Fibroblast of the aortic adventitia (primary cell): ENCODE measurements at regions not wholly inside any gene's neighbourhood (a gene's known extent, or its start where the extent isn't known, plus 50 kb on each side); places are given as distances from the start of the nearest gene placed in this dataset.
A peak's percentile ranks its signal among the peaks of the same experiment; 100 is the strongest.

ENCODE experiments used
- DNase-seq: peaks from one replicate; pipeline ENCODE4 v3.0.0-alpha.2; 2010; ENCODE audit warnings: low read depth
- H3K4me3 ChIP-seq: 2 replicates; pipeline ENCODE4 v1.5.1; 2011; ENCODE audit warnings: low read depth, mild to moderate bottlenecking, control low read depth, low read length, moderate library complexity
- CTCF ChIP-seq: IDR thresholded peaks from 2 replicates; pipeline ENCODE4 v1.5.1; 2011; ENCODE audit warnings: mild to moderate bottlenecking, low read length, control low read depth, inconsistent platforms; ENCODE audit not compliant: insufficient read depth

GRCh38 chr10:47133871-47134570 lies 166.0 kb upstream of the GDF10 start:
- no peak overlapping the region for H3K4me3 ChIP-seq
- no peak for TF ChIP-seq CTCF
- DNase-seq = no peak

GRCh38 chr10:47136866-47137265 lies 163.1 kb upstream of the GDF10 start:
- DNase-seq = peak; percentile 76
- no peak overlapping the region for H3K4me3 ChIP-seq

GRCh38 chr10:47137311-47137851 lies 162.6 kb upstream of the GDF10 start:
- DNase-seq = peak; percentile 86
- peak overlapping the region; percentile 39 for H3K4me3 ChIP-seq
- TF ChIP-seq CTCF = no peak

More at GRCh38 chr10:47136866-47137265, 163.1 kb upstream of the GDF10 start:
- no peak for TF ChIP-seq CTCF

GRCh38 chr10:47139121-47139520 lies 160.9 kb upstream of the GDF10 start:
- TF ChIP-seq CTCF = no peak
- H3K4me3 ChIP-seq = no peak overlapping the region
- DNase-seq = no peak

- H3K4me3 ChIP-seq = no peak overlapping the region
- no peak for DNase-seq
Observed at GRCh38 chr10:47140761-47141348, 159.1 kb upstream of the GDF10 start.

GRCh38 chr10:47141349-47141748 lies 158.6 kb upstream of the GDF10 start:
- no peak for TF ChIP-seq CTCF
- no peak for DNase-seq
- H3K4me3 ChIP-seq = no peak overlapping the region

More at GRCh38 chr10:47140761-47141348, 159.1 kb upstream of the GDF10 start:
- no peak for TF ChIP-seq CTCF
